Liver (tissue), 8 donors: ENCODE measurements at regions not wholly inside any gene's neighbourhood (a gene's known extent, or its start where the extent isn't known, plus 50 kb on each side); places are given as distances from the start of the nearest gene placed in this dataset.

Source experiments
- DNase-seq: peaks from one replicate; pipeline ENCODE4 v3.0.0-alpha.2; 2017; ENCODE audit warnings: low spot score
- H3K27ac ChIP-seq, 2 donors: one replicate each; pipeline ENCODE4 v1.7.0; 2013; ENCODE audit warnings: inconsistent platforms in 2 of 2, low read length in 2 of 2, control low read depth in 1 of 2, low read depth in 1 of 2, mild to moderate bottlenecking in 1 of 2
- H3K27me3 ChIP-seq, 4 donors: one replicate each; pipeline versions ENCODE4 v1.6.1 to v1.7.0; 2013; ENCODE audit warnings: low read length in 3 of 4, inconsistent platforms in 1 of 4, mild to moderate bottlenecking in 1 of 4, moderate library complexity in 1 of 4; ENCODE audit not compliant: control insufficient read depth in 4 of 4, insufficient read depth in 4 of 4
- H3K36me3 ChIP-seq, 4 donors: one replicate each; pipeline versions ENCODE4 v1.6.1 to v1.7.0; 2013; ENCODE audit warnings: low read length in 3 of 4, mild to moderate bottlenecking in 3 of 4, low read depth in 1 of 4, moderate library complexity in 1 of 4; ENCODE audit not compliant: control insufficient read depth in 4 of 4, insufficient read depth in 3 of 4
- H3K4me1 ChIP-seq, 4 donors: one replicate each; pipeline versions ENCODE4 v1.6.1 to v1.7.0; 2013; ENCODE audit warnings: low read length in 3 of 4, mild to moderate bottlenecking in 3 of 4, moderate library complexity in 1 of 4; ENCODE audit not compliant: control insufficient read depth in 4 of 4, insufficient read depth in 4 of 4
- H3K4me3 ChIP-seq, 3 donors: one replicate each; pipeline versions ENCODE4 v1.6.1 to v1.7.0; 2013; ENCODE audit warnings: low read length in 3 of 3, control low read depth in 1 of 3, low read depth in 1 of 3, mild to moderate bottlenecking in 1 of 3
- H3K9ac ChIP-seq, 2 donors: one replicate each; pipeline ENCODE4 v1.7.0; 2013; ENCODE audit warnings: low read length in 2 of 2, mild to moderate bottlenecking in 2 of 2, moderate library complexity in 2 of 2, control low read depth in 1 of 2, low read depth in 1 of 2
- H3K9me3 ChIP-seq, 4 donors: one replicate each; pipeline versions ENCODE4 v1.6.1 to v1.7.0; 2013; ENCODE audit warnings: low read length in 3 of 4; ENCODE audit not compliant: control insufficient read depth in 4 of 4
- CTCF ChIP-seq: fragments of 150-350 bp; IDR thresholded peaks from 2 replicates; pipeline ENCODE4 v1.5.1; 2017; ENCODE audit warnings: improper control_type of control experiment, low read depth, low read length; ENCODE audit not compliant: missing input control
- FOXA1 ChIP-seq: IDR thresholded peaks from 2 replicates; pipeline ENCODE4 v1.6.1; 2016; ENCODE audit warnings: antibody characterized with exemption
- GABPA ChIP-seq, 2 donors: IDR thresholded peaks in 1 of 2; conservative IDR thresholded peaks in 1 of 2; 2 replicates each; pipeline ENCODE4 v1.6.1; 2016; ENCODE audit warnings: antibody characterized with exemption in 2 of 2, mild to moderate bottlenecking in 1 of 2, moderate library complexity in 1 of 2
- HNF4A ChIP-seq, 2 donors: conservative IDR thresholded peaks; 2 replicates each; pipeline ENCODE4 v1.6.1; 2016; ENCODE audit warnings: antibody characterized with exemption in 2 of 2, mild to moderate bottlenecking in 2 of 2
- HNF4G ChIP-seq: IDR thresholded peaks from 2 replicates; pipeline ENCODE4 v1.6.1; 2016; ENCODE audit warnings: antibody characterized with exemption
- JUND ChIP-seq, 2 donors: IDR thresholded peaks; 2 replicates each; pipeline ENCODE4 v1.6.1; 2016; ENCODE audit warnings: antibody characterized with exemption in 2 of 2
- NR2F2 ChIP-seq: IDR thresholded peaks from 2 replicates; pipeline ENCODE4 v1.6.1; 2016; ENCODE audit warnings: antibody characterized with exemption
- RXRA ChIP-seq, 2 donors: IDR thresholded peaks; 2 replicates each; pipeline ENCODE4 v1.6.1; 2017 to 2018; ENCODE audit warnings: antibody characterized with exemption in 2 of 2, mild to moderate bottlenecking in 1 of 2
- TAF1 ChIP-seq: conservative IDR thresholded peaks from 2 replicates; pipeline ENCODE4 v1.6.1; 2016; ENCODE audit warnings: antibody characterized with exemption, mild to moderate bottlenecking
- YY1 ChIP-seq: IDR thresholded peaks from 2 replicates; pipeline ENCODE4 v1.6.1; 2016; ENCODE audit warnings: antibody characterized with exemption, mild to moderate bottlenecking
- WGBS: extraction: QIAGEN DNeasy Blood & Tissue Kit; methylation state at CpG from one replicate; pipeline ENCODE4 v1.1.7; 2013; 5-methylcytosine and 5-hydroxymethylcytosine counted together
- TF ChIP-seq, protein P1 (sequence below): IDR thresholded peaks from 2 replicates; pipeline ENCODE4 v1.6.1; 2016; ENCODE audit warnings: antibody characterized with exemption
- TF ChIP-seq, protein P2 (sequence below): IDR thresholded peaks from 2 replicates; pipeline ENCODE4 v1.6.1; 2016; ENCODE audit warnings: antibody characterized with exemption
- TF ChIP-seq, protein P3 (sequence below): IDR thresholded peaks from 2 replicates; pipeline ENCODE4 v1.6.1; 2016; ENCODE audit warnings: antibody characterized with exemption, mild to moderate bottlenecking
- donor health status: healthy.
- donor health status: healthy.
- donor health status: healthy.
- donor health status: healthy.
- donor health status: healthy.

GRCh38 chr4:158322109-158322508 lies 111.8 kb downstream of the TMEM144 start:
- DNase-seq = no peak
- H3K9ac ChIP-seq = no peak overlapping the region

DNA sequence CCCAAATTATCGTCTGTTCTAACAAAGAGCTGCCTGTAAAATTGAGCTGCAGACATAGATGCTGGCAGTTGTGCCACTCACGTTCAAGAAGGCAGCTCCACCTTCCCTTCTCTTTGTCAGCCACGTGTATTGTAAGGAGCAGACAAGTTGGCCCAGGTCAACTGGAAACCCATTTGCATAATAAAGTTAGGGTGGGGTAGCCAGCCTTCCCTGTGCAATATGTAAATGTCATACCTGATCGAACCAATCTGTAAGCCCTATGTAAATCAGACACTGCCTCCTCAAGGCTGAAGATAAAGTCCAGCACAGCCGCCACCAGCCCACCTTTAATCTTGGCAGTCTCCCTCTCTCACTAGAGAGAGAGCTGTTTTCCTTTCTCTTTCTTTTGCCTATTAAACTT lies 117.2 kb downstream of the TMEM144 start:
- no peaks in the 10 kb centered on the region for H3K9me3 ChIP-seq
- no peak overlapping the region for H3K4me3 ChIP-seq
- no peaks in the 10 kb centered on the region for H3K36me3 ChIP-seq
- H3K4me1 ChIP-seq = no peaks in the 10 kb centered on the region
- TF ChIP-seq, protein P1, sequence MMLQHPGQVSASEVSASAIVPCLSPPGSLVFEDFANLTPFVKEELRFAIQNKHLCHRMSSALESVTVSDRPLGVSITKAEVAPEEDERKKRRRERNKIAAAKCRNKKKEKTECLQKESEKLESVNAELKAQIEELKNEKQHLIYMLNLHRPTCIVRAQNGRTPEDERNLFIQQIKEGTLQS = no peak
- TF ChIP-seq, protein P2, sequence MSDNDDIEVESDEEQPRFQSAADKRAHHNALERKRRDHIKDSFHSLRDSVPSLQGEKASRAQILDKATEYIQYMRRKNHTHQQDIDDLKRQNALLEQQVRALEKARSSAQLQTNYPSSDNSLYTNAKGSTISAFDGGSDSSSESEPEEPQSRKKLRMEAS = no peak
- TF ChIP-seq YY1 (no peak), JUND (IDR thresholded peaks at IDR 0.05) (no peak), TAF1 (no peak)
- TF ChIP-seq, protein P3, sequence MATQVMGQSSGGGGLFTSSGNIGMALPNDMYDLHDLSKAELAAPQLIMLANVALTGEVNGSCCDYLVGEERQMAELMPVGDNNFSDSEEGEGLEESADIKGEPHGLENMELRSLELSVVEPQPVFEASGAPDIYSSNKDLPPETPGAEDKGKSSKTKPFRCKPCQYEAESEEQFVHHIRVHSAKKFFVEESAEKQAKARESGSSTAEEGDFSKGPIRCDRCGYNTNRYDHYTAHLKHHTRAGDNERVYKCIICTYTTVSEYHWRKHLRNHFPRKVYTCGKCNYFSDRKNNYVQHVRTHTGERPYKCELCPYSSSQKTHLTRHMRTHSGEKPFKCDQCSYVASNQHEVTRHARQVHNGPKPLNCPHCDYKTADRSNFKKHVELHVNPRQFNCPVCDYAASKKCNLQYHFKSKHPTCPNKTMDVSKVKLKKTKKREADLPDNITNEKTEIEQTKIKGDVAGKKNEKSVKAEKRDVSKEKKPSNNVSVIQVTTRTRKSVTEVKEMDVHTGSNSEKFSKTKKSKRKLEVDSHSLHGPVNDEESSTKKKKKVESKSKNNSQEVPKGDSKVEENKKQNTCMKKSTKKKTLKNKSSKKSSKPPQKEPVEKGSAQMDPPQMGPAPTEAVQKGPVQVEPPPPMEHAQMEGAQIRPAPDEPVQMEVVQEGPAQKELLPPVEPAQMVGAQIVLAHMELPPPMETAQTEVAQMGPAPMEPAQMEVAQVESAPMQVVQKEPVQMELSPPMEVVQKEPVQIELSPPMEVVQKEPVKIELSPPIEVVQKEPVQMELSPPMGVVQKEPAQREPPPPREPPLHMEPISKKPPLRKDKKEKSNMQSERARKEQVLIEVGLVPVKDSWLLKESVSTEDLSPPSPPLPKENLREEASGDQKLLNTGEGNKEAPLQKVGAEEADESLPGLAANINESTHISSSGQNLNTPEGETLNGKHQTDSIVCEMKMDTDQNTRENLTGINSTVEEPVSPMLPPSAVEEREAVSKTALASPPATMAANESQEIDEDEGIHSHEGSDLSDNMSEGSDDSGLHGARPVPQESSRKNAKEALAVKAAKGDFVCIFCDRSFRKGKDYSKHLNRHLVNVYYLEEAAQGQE = no peak
- WGBS = 52% methylated on average over 5 of the region's 5 CpGs
- no peak overlapping the region for H3K9ac ChIP-seq
- no peak for DNase-seq
- H3K27ac ChIP-seq = no peak overlapping the region
- no peaks in the 10 kb centered on the region for H3K27me3 ChIP-seq

More at GRCh38 chr4:158322109-158322508, 111.8 kb downstream of the TMEM144 start:
- WGBS = 46% methylated on average over 1 of the region's 1 CpG
- Histone ChIP-seq H3K27ac (no peak overlapping the region), H3K27me3 (no peaks in the 10 kb centered on the region), H3K9me3 (no peaks in the 10 kb centered on the region), H3K4me1 (no peaks in the 10 kb centered on the region), H3K4me3 (no peak overlapping the region), H3K36me3 (no peaks in the 10 kb centered on the region)
- no peak for TF ChIP-seq FOXA1
- no peak for TF ChIP-seq HNF4G
- TF ChIP-seq, protein P3 = no peak
- no peak for TF ChIP-seq GABPA (IDR thresholded peaks at IDR 0.05 in 1 of 2, conservative IDR thresholded peaks at IDR 0.05 in 1 of 2)
- TF ChIP-seq, protein P1 = no peak

DNA sequence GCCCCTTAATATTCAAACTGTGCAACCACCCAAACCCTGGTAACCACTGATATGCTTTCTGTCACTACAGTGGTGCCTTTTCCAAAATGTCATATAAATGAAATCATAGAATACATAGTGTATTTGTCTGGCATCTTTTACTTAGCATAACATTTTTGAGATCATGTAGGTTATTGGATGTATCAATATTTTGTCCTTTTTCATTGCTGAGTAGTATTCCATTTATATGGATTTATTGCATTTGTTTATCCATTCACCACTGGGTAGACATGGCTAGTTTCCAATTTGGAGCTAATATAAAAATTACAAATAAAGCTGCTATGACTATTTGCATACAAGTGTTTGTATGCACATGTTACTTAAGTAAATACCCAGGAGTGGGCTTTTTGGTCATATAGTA lies 121.6 kb downstream of the TMEM144 start:
- H3K9ac ChIP-seq = no peak overlapping the region
- H3K27me3 ChIP-seq = no peaks in the 10 kb centered on the region
- H3K27ac ChIP-seq = no peak overlapping the region
- H3K36me3 ChIP-seq = no peaks in the 10 kb centered on the region
- DNase-seq = no peak
- no peak overlapping the region for H3K4me3 ChIP-seq
- no peaks in the 10 kb centered on the region for H3K4me1 ChIP-seq
- H3K9me3 ChIP-seq = no peaks in the 10 kb centered on the region
- no peak for TF ChIP-seq HNF4A (conservative IDR thresholded peaks at IDR 0.05)
- TF ChIP-seq, protein P1 = no peak
- no peak for TF ChIP-seq NR2F2
- no peak for TF ChIP-seq TAF1
- TF ChIP-seq RXRA (IDR thresholded peaks at IDR 0.05) = no peak
- TF ChIP-seq, protein P3 = no peak
- TF ChIP-seq GABPA (IDR thresholded peaks at IDR 0.05 in 1 of 2, conservative IDR thresholded peaks at IDR 0.05 in 1 of 2) = no peak
- TF ChIP-seq CTCF = no peak
